ENCODE measurements at regions not wholly inside any gene's neighbourhood (a gene's known extent, or its start where the extent isn't known, plus 50 kb on each side); places are given as distances from the start of the nearest gene placed in this dataset.

DNA sequence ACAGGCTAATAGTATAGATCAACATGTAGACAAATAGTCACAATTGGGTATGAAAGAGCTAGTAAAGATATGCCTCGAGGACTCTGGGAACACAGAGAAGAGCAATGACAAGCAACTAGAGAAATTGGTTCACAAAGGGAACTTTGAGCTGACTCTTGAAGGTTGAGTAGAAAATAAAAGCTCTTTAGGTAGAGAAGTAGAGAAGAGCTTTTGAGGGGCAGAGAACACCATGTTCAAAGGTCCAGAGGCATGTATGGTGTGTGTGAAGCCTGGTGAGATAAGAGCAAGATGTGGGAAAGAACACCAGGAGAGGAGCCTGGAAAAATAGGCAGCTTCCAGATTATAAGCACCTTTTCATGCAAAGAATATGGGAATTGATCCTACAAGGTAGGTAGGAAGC lies 109.7 kb upstream of the MAGI3 start:
- TF ChIP-seq, protein P1, sequence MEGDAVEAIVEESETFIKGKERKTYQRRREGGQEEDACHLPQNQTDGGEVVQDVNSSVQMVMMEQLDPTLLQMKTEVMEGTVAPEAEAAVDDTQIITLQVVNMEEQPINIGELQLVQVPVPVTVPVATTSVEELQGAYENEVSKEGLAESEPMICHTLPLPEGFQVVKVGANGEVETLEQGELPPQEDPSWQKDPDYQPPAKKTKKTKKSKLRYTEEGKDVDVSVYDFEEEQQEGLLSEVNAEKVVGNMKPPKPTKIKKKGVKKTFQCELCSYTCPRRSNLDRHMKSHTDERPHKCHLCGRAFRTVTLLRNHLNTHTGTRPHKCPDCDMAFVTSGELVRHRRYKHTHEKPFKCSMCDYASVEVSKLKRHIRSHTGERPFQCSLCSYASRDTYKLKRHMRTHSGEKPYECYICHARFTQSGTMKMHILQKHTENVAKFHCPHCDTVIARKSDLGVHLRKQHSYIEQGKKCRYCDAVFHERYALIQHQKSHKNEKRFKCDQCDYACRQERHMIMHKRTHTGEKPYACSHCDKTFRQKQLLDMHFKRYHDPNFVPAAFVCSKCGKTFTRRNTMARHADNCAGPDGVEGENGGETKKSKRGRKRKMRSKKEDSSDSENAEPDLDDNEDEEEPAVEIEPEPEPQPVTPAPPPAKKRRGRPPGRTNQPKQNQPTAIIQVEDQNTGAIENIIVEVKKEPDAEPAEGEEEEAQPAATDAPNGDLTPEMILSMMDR (IDR thresholded peaks at IDR 0.05): no peak
- no peak for TF ChIP-seq ZNF416 (CRISPR knock-in tag; IDR thresholded peaks at IDR 0.05)
- TF ChIP-seq CBFB (CRISPR knock-in tag; IDR thresholded peaks at IDR 0.05; ENCODE audit: low read depth): no peak
- TF ChIP-seq TCF7 (CRISPR knock-in tag; IDR thresholded peaks at IDR 0.05; ENCODE audit: low read depth): no peak
- TF ChIP-seq CREB1 (CRISPR knock-in tag; IDR thresholded peaks at IDR 0.05): no peak
- no peak for TF ChIP-seq ZNF671 (CRISPR knock-in tag; IDR thresholded peaks at IDR 0.05)
- no peak for TF ChIP-seq ZNF121 (CRISPR knock-in tag; IDR thresholded peaks at IDR 0.05)
- no peak for TF ChIP-seq USF2 (CRISPR knock-in tag; IDR thresholded peaks at IDR 0.05)
- TF ChIP-seq, protein P2, sequence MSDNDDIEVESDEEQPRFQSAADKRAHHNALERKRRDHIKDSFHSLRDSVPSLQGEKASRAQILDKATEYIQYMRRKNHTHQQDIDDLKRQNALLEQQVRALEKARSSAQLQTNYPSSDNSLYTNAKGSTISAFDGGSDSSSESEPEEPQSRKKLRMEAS (CRISPR knock-in tag; IDR thresholded peaks at IDR 0.05): no peak

Measured in WTC11 (cell line).